DOHH2 (cell line): ENCODE measurements at regions not wholly inside any gene's neighbourhood (a gene's known extent, or its start where the extent isn't known, plus 50 kb on each side); places are given as distances from the start of the nearest gene placed in this dataset.

ENCODE experiments used
- H3F3A ChIP-seq: fragments of 200-600 bp; sonication (generic), shearing (Covaris generic); 2 replicates; pipeline ENCODE4 v1.6.0; 2016; ENCODE audit warnings: antibody characterized with exemption, mild to moderate bottlenecking; ENCODE audit not compliant: control insufficient read depth, insufficient read depth
- H3K27ac ChIP-seq: fragments of 200-600 bp; sonication (generic); 2 replicates; pipeline ENCODE4 v1.5.1; 2014; ENCODE audit warnings: low read depth, mild to moderate bottlenecking, low read length, moderate library complexity
- H3K27me3 ChIP-seq: fragments of 200-600 bp; sonication (generic); 2 replicates; pipeline ENCODE4 v1.6.1; 2014; ENCODE audit warnings: mild to moderate bottlenecking, low read length, mixed read lengths; ENCODE audit not compliant: control insufficient read depth
- H3K36me3 ChIP-seq: fragments of 200-600 bp; sonication (generic); 2 replicates; pipeline ENCODE4 v1.6.1; 2014; ENCODE audit warnings: mild to moderate bottlenecking, low read length, moderate library complexity, mixed read lengths; ENCODE audit not compliant: control insufficient read depth
- H3K4me1 ChIP-seq: fragments of 200-600 bp; sonication (generic); 2 replicates; pipeline ENCODE4 v1.6.1; 2014; ENCODE audit warnings: mild to moderate bottlenecking, low read length, mixed read lengths; ENCODE audit not compliant: control insufficient read depth
- H3K4me2 ChIP-seq: fragments of 200-600 bp; sonication (generic); 2 replicates; pipeline ENCODE4 v1.6.0; 2014; ENCODE audit warnings: mild to moderate bottlenecking, low read length, moderate library complexity
- H3K4me3 ChIP-seq: fragments of 200-600 bp; sonication (generic); 2 replicates; pipeline ENCODE4 v1.5.1; 2014; ENCODE audit warnings: mild to moderate bottlenecking, low read length, mixed read lengths
- H3K79me2 ChIP-seq: fragments of 200-600 bp; sonication (generic); 2 replicates; pipeline ENCODE4 v1.6.1; 2014; ENCODE audit warnings: mild to moderate bottlenecking, low read length, mixed read lengths; ENCODE audit not compliant: control insufficient read depth
- H3K9me2 ChIP-seq: fragments of 200-600 bp; sonication (generic); replicated peaks from 2 replicates; pipeline ENCODE4 v1.6.1; 2014; ENCODE audit warnings: mild to moderate bottlenecking, low read length, mixed read lengths; ENCODE audit not compliant: control insufficient read depth
- H3K9me3 ChIP-seq: fragments of 200-600 bp; sonication (generic); 2 replicates; pipeline ENCODE4 v1.6.1; 2014; ENCODE audit warnings: antibody characterized with exemption, low read length, mixed read lengths; ENCODE audit not compliant: control insufficient read depth, insufficient read depth
- H4K20me1 ChIP-seq: fragments of 200-600 bp; sonication (generic); 2 replicates; pipeline ENCODE4 v1.6.0; 2014; ENCODE audit warnings: low read depth, mild to moderate bottlenecking, antibody characterized with exemption, low read length, moderate library complexity; ENCODE audit not compliant: control insufficient read depth, insufficient read depth
- EZH2phosphoT487 ChIP-seq: fragments of 200-600 bp; sonication (generic); IDR thresholded peaks from 2 replicates; pipeline ENCODE4 v1.6.1; 2017; ENCODE audit warnings: borderline replicate concordance, mild to moderate bottlenecking, antibody characterized with exemption, low read length, moderate library complexity, mixed read lengths
- TF ChIP-seq, protein P1 (sequence below): fragments of 200-600 bp; sonication (generic); IDR thresholded peaks from one replicate; pipeline ENCODE4 v1.5.1; 2014; ENCODE audit warnings: antibody characterized with exemption, mild to moderate bottlenecking, low read depth, low read length; ENCODE audit not compliant: poor library complexity, severe bottlenecking

- no peaks in the 10 kb centered on the region for H3K9me2 ChIP-seq
- H3K79me2 ChIP-seq = no peaks in the 10 kb centered on the region
- H3K27me3 ChIP-seq = no peaks in the 10 kb centered on the region
- no peaks in the 10 kb centered on the region for H3F3A ChIP-seq
- no peaks in the 10 kb centered on the region for H4K20me1 ChIP-seq
- no peak overlapping the region for H3K27ac ChIP-seq
- peaks cover 8% of the 10 kb centered on the region; the same call in 1 of the 2 replicates for H3K9me3 ChIP-seq
- TF ChIP-seq, protein P1, sequence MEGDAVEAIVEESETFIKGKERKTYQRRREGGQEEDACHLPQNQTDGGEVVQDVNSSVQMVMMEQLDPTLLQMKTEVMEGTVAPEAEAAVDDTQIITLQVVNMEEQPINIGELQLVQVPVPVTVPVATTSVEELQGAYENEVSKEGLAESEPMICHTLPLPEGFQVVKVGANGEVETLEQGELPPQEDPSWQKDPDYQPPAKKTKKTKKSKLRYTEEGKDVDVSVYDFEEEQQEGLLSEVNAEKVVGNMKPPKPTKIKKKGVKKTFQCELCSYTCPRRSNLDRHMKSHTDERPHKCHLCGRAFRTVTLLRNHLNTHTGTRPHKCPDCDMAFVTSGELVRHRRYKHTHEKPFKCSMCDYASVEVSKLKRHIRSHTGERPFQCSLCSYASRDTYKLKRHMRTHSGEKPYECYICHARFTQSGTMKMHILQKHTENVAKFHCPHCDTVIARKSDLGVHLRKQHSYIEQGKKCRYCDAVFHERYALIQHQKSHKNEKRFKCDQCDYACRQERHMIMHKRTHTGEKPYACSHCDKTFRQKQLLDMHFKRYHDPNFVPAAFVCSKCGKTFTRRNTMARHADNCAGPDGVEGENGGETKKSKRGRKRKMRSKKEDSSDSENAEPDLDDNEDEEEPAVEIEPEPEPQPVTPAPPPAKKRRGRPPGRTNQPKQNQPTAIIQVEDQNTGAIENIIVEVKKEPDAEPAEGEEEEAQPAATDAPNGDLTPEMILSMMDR = no peak
- no peak for TF ChIP-seq EZH2phosphoT487
- no peak overlapping the region for H3K4me3 ChIP-seq
- H3K4me2 ChIP-seq = no peak overlapping the region
- no peaks in the 10 kb centered on the region for H3K4me1 ChIP-seq
- no peaks in the 10 kb centered on the region for H3K36me3 ChIP-seq
These were observed 860.1 kb downstream of the BCL11A start for GRCh38 chr2:59693231-59693959.

DNA sequence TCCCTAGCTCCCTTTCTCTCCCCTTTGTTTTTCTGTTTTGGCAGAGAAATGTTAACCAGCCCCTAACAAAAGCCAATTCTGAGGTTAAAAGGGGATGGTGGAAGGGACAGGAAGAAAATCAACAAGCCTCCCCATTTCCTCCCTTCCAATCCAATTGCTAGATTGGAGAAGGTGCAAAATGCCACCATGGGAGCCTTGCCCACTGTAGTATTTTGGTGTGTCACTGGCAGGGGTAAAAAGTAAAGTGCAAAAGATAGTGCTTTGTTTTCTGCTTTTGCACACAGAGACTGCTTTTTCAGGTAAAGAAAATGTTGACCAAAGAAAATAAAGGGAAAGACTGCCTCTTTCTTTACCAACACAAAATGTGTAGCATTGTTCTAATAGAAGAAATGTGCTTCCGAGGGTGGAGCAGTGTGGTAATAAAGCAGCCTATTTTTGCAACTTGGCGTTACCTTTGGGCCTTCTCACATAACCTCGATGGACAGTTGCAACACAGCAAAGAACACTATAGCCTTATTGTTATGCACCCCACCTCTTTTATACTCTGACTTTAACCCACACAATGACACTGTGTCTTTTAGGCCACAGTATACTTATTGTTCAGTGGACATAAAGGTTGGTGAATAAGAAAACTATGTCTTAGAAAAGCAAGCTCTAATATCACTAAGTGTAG is 861.8 kb downstream of the BCL11A start:
- Histone ChIP-seq H3K27ac (no peak overlapping the region), H3K36me3 (no peaks in the 10 kb centered on the region), H3K27me3 (no peaks in the 10 kb centered on the region), H3K4me1 (no peaks in the 10 kb centered on the region), H3F3A (no peaks in the 10 kb centered on the region), H3K4me2 (no peak overlapping the region), H3K9me2 (no peaks in the 10 kb centered on the region), H3K9me3 (peaks cover 8% of the 10 kb centered on the region; the same call in 1 of the 2 replicates), H4K20me1 (no peaks in the 10 kb centered on the region), H3K79me2 (no peaks in the 10 kb centered on the region), H3K4me3 (no peak overlapping the region)
- TF ChIP-seq EZH2phosphoT487 = no peak
- TF ChIP-seq, protein P1 = no peak

DNA sequence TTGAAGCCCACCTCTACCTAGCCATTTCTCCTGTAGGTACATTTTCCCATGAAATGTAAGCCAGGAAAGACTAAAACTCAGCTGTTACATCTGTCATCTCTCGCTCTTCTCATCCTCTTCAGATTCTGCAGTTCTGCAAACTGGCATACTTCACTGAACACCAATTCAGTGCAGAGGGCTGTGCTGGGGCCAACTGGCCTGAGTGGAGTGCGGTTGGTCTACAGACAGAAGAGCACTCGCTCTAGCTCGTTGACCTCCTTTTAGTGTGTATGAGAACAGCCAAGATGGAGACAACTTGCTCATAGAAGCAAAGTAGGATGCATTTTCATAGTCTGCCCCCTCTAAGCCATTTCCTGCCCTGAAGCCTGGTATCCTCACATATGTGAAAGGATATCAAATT is 862.6 kb downstream of the BCL11A start:
- H3K4me2 ChIP-seq = no peak overlapping the region
- no peak overlapping the region for H3K27ac ChIP-seq
- no peak overlapping the region for H3K4me3 ChIP-seq
- TF ChIP-seq, protein P1 = no peak
- no peak for TF ChIP-seq EZH2phosphoT487
- no peaks in the 10 kb centered on the region for H3F3A ChIP-seq
- no peaks in the 10 kb centered on the region for H3K4me1 ChIP-seq
- no peaks in the 10 kb centered on the region for H3K27me3 ChIP-seq
- H3K9me2 ChIP-seq = no peaks in the 10 kb centered on the region
- H3K79me2 ChIP-seq = no peaks in the 10 kb centered on the region
- no peaks in the 10 kb centered on the region for H3K36me3 ChIP-seq
- H3K9me3 ChIP-seq = peaks cover 8% of the 10 kb centered on the region; the same call in 1 of the 2 replicates
- H4K20me1 ChIP-seq = no peaks in the 10 kb centered on the region
